Heart right ventricle (tissue), 16 donors: ENCODE measurements at regions not wholly inside any gene's neighbourhood (a gene's known extent, or its start where the extent isn't known, plus 50 kb on each side); places are given as distances from the start of the nearest gene placed in this dataset.

ENCODE experiments used
- ATAC-seq, 8 donors: fragments of 200-7000 bp; cut with Tn5 transposase; one replicate each; pipeline ENCODE4 v1.9.1; 2020; ENCODE audit warnings: mild to moderate bottlenecking in 8 of 8, moderate library complexity in 8 of 8, moderate number of reproducible peaks in 1 of 8
- DNase-seq, 2 donors: peaks; one replicate each; pipeline ENCODE4 v3.0.0-alpha.2; 2020
- H3K27ac ChIP-seq, 10 donors: fragments of 200-600 bp; sonication (generic) in 2 of 10; one replicate each; pipeline versions ENCODE4 v1.5.0 to v1.8.0; 2020 to 2022; ENCODE audit warnings: mild to moderate bottlenecking in 3 of 10
- H3K27me3 ChIP-seq, 7 donors: fragments of 200-600 bp; one replicate each; pipeline ENCODE4 v1.8.0; 2021 to 2022; ENCODE audit warnings: mild to moderate bottlenecking in 2 of 7
- H3K36me3 ChIP-seq, 9 donors: fragments of 200-600 bp; sonication (generic) in 1 of 9; one replicate each; pipeline versions ENCODE4 v1.5.0 to v1.8.0; 2020 to 2022; ENCODE audit warnings: mild to moderate bottlenecking in 2 of 9
- H3K4me1 ChIP-seq, 9 donors: fragments of 200-600 bp; sonication (generic) in 1 of 9; one replicate each; pipeline versions ENCODE4 v1.5.0 to v1.8.0; 2020 to 2022; ENCODE audit warnings: mild to moderate bottlenecking in 4 of 9
- H3K4me3 ChIP-seq, 10 donors: fragments of 200-600 bp; sonication (generic) in 2 of 10; one replicate each; pipeline versions ENCODE4 v1.5.0 to v1.8.0; 2020 to 2022; ENCODE audit warnings: mild to moderate bottlenecking in 7 of 10, moderate library complexity in 2 of 10
- H3K9me3 ChIP-seq, 11 donors: fragments of 200-600 bp in 10 of 11; sonication (generic) in 2 of 11; one replicate each; pipeline versions ENCODE4 v1.5.0 to v1.8.0; 2013 to 2022; ENCODE audit warnings: mild to moderate bottlenecking in 2 of 11, control low read depth in 1 of 11, moderate library complexity in 1 of 11
- WGBS, 2 donors: extraction: QIAGEN DNeasy Blood & Tissue Kit; methylation state at CpG; one replicate each; pipeline ENCODE4 v1.1.7; 2013; ENCODE audit warnings: inconsistent platforms in 1 of 2; 5-methylcytosine and 5-hydroxymethylcytosine counted together
- intact Hi-C, 10 donors: fragments of 100-400 bp; cut with DNase I; formaldehyde crosslinking; loops; one replicate each; pipeline versions ENCODE4 v1.11.1 to v1.14.2; 2022
- TF ChIP-seq, protein P1 (sequence below), 9 donors: fragments of 200-600 bp; sonication (generic) in 2 of 9; IDR thresholded peaks; one replicate each; pipeline versions ENCODE4 v1.5.0 to v1.8.0; 2021 to 2022; ENCODE audit warnings: antibody characterized with exemption in 9 of 9, mild to moderate bottlenecking in 5 of 9, moderate library complexity in 1 of 9
- donor health status: Arrhythmogenic right ventricular cardiomyopathy.
- donor health status: ischemic (EF 13 %, LVEDD 7.1; RV severe dilation, severe dysfunction).
- donor health status: healthy with polysubstance abuse.
- donor health status: DM: no; HTN: yes; CAD: no.
- donor health status: DM: no; HTN: no; CAD: no.
- donor health status: ischemic (EF 25% LVEDD 6.9; RV normal size, moderate dysfunction).
- donor health status: ischemic (EF 25% LVEDD 5.7; RV mildly dilated, moderate dysfunction).
- donor health status: healthy.
- donor health status: DM: yes; HTN: yes; CAD: no.
- donor health status: Ischemic cardiomyopathy.
- donor health status: ischemic (EF 35%, LVEDD 5.7; RV mildly dilated, moderate dysfunction).
- donor health status: nonischemic (EF 11% LVEDD 7.7; RV severe dilation, severe dysfunction).
- donor health status: DM: yes; HTN: yes; CAD: no.
- donor health status: PGD.
- donor health status: ischemic (EF 29% LVEDD 5.4; RV normal size, mild dysfunction).
- donor health status: nonischemic (EF 23%, LVEDD 6.1; RV moderate dilation, normal function).

DNA sequence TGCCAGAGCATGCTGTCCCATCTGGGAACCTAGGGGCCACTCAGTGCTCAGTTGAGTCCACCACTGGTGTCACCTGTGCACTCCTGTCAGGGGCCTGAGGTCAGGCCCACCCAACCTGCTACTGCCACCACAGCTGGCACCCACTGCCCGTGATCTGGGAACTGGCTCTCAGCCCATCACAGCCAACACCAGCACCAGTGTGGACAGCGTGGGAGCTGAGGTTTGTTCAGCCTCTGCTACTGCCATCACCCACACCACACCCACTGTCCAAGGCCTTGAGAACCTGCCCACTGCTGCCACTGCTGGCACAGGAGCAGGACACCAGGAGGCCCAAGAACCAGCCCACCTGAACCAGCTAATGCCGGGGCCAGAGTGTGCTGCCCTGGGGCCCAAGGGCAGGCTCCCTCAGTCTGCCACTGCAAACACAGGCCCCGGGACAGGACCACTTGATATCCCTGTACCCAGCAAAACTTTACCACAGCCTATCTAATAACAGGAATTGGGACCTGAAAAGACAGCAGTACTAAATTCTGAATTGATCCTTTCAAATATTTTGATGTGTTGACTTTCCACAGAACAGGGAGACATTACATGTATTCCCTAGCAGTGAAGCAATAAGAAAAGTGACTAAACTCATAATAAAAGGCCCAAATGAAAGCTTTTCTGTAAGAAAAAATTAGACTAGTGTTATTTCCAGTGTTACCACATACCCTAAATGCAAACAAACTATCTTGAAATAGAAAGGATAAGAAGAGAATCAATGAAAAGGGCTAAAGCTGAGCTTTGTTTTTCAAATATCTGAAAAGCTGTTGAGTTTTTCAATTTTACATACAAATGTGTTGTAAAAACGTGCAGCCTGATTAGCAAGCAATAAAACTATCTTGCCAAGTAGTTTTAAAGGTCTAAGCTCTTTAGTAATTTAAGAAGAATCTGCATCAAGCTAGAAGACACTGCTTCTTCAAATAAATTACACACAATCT lies 640.7 kb downstream of the METTL4 start:
- DNase-seq (no peak), ATAC-seq (no peak)
- TF ChIP-seq, protein P1, sequence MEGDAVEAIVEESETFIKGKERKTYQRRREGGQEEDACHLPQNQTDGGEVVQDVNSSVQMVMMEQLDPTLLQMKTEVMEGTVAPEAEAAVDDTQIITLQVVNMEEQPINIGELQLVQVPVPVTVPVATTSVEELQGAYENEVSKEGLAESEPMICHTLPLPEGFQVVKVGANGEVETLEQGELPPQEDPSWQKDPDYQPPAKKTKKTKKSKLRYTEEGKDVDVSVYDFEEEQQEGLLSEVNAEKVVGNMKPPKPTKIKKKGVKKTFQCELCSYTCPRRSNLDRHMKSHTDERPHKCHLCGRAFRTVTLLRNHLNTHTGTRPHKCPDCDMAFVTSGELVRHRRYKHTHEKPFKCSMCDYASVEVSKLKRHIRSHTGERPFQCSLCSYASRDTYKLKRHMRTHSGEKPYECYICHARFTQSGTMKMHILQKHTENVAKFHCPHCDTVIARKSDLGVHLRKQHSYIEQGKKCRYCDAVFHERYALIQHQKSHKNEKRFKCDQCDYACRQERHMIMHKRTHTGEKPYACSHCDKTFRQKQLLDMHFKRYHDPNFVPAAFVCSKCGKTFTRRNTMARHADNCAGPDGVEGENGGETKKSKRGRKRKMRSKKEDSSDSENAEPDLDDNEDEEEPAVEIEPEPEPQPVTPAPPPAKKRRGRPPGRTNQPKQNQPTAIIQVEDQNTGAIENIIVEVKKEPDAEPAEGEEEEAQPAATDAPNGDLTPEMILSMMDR (IDR thresholded peaks at IDR 0.05), result no peak
- Histone ChIP-seq H3K4me1 (no peaks in the 10 kb centered on the region), H3K4me3 (no peak overlapping the region), H3K36me3 (no peaks in the 10 kb centered on the region), H3K27ac (no peak overlapping the region), H3K9me3 (no peaks in the 10 kb centered on the region), H3K27me3 (no peaks in the 10 kb centered on the region)
- intact Hi-C loops, result no loop called here
- 77 to 79% methylated on average over 5 of the region's 5 CpGs for WGBS, 2 donors

DNA sequence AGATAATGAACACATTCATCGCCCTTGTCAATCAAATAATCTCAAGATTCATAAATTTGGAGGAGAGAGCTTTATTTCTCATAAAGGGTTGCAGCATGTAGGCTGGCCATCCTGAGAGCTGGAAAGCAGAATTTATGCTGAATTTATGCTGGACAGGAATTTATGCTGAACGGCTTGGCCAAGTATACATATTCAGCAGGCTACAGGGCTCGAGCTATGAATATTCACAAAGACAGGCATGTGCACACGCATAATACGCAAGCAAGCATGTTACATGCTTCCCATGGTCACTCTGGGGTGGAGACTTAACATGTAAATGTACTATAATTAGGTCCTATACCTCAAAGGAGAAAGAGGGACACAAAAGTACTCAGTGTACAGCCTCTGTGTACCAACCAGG lies 618.8 kb downstream of the METTL4 start:
- Histone ChIP-seq H3K9me3 (peaks cover 0 to 5% (median 0%) of the 10 kb centered on the region in 11 donors), H3K4me3 (no peak overlapping the region), H3K36me3 (no peaks in the 10 kb centered on the region), H3K27ac (no peak overlapping the region), H3K4me1 (no peaks in the 10 kb centered on the region), H3K27me3 (no peaks in the 10 kb centered on the region)
- TF ChIP-seq, protein P1 (IDR thresholded peaks at IDR 0.05), result no peak
- DNase-seq (no peak), ATAC-seq (no peak)
- intact Hi-C loops, result no loop called here
- WGBS, 2 donors, result 69 to 74% methylated on average over 5 of the region's 5 CpGs

DNA sequence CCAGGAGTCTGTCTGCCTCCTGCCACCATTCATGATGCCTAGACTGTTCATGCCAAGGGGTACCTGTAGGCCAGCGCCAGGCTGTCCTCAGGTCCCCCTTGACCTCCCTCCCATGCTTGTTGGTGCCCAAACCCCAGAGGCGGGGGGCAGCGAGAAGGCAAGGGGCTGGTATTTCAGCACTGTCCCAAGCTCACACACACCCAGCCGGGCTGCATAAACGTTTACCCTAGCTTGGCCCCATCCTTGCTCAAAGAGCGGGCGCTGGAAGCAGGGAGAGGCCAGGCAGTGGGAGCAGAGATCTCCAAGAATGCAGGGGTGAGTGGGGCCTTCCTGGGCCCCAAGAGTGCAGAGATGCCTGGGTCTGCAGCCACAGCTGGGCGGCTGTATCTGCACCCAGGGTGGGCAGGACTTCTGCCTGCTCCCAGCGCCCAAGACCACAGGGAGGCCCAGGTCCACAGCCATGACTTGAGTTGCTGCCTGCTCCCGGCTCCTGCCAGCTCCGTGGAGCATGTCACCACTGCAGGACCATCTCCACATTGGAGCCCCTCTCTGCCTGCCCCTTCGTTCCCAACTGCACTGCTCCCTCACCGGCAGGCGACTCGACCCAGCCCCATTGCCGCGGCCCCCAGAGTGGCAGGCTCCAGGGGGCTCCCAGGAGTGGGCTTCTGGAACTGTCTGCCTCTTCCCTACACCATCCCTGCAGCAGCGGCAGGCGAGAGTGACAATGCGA lies 616.6 kb downstream of the METTL4 start:
- no peak overlapping the region for H3K27ac ChIP-seq
- H3K4me1 ChIP-seq, result no peaks in the 10 kb centered on the region
- DNase-seq (no peak), ATAC-seq (peak in 1 of 8 donors; percentile 17)
- no peaks in the 10 kb centered on the region for H3K27me3 ChIP-seq
- H3K36me3 ChIP-seq, result no peaks in the 10 kb centered on the region
- TF ChIP-seq, protein P1 (IDR thresholded peaks at IDR 0.05), result no peak
- no peak overlapping the region for H3K4me3 ChIP-seq
- H3K9me3 ChIP-seq, result peaks cover 0 to 5% (median 0%) of the 10 kb centered on the region in 11 donors
- intact Hi-C loops, result no loop called here
- WGBS, 2 donors, result 89 to 92% methylated on average over 20 of the region's 20 CpGs

DNA sequence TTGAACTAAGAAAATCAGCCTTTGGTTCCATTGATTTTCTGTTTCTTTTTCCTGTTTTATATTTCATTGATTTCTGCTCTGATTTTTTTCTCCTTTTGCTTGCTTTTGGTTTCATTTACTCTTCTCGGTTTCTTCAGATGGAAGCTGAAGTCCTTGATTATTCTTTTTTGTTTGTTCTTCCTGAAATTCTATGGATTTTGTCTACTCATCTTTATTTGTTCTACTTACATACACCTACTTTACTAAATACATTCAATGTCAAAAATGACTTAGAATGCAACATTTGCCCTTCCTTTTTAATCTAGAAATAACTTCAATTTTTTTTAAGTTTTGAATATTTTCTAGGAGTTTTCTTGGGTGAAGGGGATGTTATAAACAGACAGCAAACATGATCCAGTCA lies 612.5 kb downstream of the METTL4 start:
- intact Hi-C loops, result no loop called here
- Histone ChIP-seq H3K4me3 (no peak overlapping the region), H3K9me3 (peaks cover 0 to 5% (median 0%) of the 10 kb centered on the region in 11 donors), H3K4me1 (no peaks in the 10 kb centered on the region), H3K27ac (no peak overlapping the region), H3K27me3 (no peaks in the 10 kb centered on the region), H3K36me3 (no peaks in the 10 kb centered on the region)
- DNase-seq (no peak), ATAC-seq (no peak)
- TF ChIP-seq, protein P1 (IDR thresholded peaks at IDR 0.05), result no peak
- 0 to 43% methylated on average over 1 of the region's 1 CpG for WGBS, 2 donors
